ENCODE measurements at regions not wholly inside any gene's neighbourhood (a gene's known extent, or its start where the extent isn't known, plus 50 kb on each side); places are given as distances from the start of the nearest gene placed in this dataset.

DNA sequence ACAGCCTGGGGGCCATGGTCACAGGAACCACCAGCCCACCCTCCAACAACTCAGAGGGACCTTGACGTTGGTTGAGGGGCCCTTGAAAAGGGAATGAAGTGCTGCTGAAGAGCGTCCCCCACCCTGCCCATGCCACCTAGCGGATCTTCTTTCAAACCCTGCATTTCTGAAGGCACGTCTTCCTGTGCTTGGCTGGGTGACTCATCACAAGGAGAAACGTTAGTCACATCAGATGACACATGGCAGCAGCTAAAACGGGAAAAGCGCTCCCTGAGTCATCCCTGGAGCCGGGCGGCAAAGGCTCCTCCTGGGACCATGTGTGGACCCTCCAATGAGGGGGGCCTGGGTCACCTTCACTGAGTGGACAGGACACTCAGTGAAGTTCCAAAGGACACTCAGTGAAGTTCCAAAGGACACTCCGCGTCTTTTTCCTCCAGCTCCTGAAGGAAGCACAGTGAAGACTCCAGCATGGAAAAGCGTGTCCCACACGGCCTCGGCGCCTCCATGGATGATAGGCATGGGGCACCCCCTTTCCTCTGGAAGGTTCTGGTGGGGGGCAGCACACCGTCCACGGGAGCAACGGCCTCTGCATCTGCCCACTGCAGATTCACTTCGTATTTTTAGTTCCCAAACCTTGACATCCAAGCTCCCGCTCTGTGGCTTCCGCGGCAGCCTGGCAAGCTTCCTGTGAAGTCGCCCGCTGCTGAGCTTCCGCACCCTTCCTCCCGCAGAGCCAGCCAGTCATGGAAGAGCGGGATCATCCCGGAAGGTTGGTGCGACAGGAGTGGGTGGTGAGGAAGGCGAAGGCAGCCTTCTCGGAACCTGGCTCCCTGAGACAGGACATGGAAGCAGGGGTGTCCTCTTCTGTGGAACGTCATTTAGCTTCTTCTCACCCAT, 383.4 kb downstream of the VRK1 start:
- DNase-seq (ENCODE audit: low read depth in 1 of 2, low spot score in 1 of 2): peak in 1 of 2 experiments; percentile 23
- no peaks in the 10 kb centered on the region for H3K27me3 ChIP-seq (ENCODE audit: insufficient read depth, poor library complexity, severe bottlenecking)
- TF ChIP-seq POLR2AphosphoS5 (IDR thresholded peaks at IDR 0.05; ENCODE audit: low read depth) (no peak), GABPA (IDR thresholded peaks at IDR 0.05; ENCODE audit: low read depth) (no peak), SPI1 (IDR thresholded peaks at IDR 0.05; ENCODE audit: borderline replicate concordance, low read depth) (no peak), REST (IDR thresholded peaks at IDR 0.05; ENCODE audit: insufficient replicate concordance, low read depth) (no peak)
- TF ChIP-seq, protein P1, sequence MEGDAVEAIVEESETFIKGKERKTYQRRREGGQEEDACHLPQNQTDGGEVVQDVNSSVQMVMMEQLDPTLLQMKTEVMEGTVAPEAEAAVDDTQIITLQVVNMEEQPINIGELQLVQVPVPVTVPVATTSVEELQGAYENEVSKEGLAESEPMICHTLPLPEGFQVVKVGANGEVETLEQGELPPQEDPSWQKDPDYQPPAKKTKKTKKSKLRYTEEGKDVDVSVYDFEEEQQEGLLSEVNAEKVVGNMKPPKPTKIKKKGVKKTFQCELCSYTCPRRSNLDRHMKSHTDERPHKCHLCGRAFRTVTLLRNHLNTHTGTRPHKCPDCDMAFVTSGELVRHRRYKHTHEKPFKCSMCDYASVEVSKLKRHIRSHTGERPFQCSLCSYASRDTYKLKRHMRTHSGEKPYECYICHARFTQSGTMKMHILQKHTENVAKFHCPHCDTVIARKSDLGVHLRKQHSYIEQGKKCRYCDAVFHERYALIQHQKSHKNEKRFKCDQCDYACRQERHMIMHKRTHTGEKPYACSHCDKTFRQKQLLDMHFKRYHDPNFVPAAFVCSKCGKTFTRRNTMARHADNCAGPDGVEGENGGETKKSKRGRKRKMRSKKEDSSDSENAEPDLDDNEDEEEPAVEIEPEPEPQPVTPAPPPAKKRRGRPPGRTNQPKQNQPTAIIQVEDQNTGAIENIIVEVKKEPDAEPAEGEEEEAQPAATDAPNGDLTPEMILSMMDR (IDR thresholded peaks at IDR 0.05; ENCODE audit: insufficient read depth, low read length): no peak
- no peak overlapping the region for H3K27ac ChIP-seq (replicated peaks)
- H3K4me3 ChIP-seq (replicated peaks; ENCODE audit: insufficient read depth, low read length): no peak overlapping the region

DNA sequence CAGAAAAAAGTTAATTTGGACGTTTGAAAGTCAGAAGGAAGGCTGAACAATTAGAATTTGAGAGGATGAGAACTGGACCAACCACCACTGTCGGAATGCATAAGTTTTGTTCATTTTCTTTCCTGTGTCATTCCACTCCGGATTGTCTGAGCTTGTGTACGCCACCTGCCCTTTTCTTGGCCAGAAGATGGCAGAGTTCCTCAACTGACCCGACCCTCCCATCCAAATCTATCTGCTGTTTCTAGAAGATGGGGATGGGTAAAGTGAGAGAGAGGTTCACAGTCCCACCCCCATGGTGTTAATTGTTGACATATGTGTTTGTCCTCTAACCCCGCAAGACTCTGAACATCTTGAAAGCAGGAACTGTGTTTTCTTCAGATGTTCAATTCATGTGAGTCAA, 388.0 kb downstream of the VRK1 start:
- Histone ChIP-seq H3K27me3 (ENCODE audit: insufficient read depth, poor library complexity, severe bottlenecking) (no peaks in the 10 kb centered on the region), H3K4me3 (replicated peaks; ENCODE audit: insufficient read depth, low read length) (no peak overlapping the region), H3K27ac (replicated peaks) (no peak overlapping the region)
- no peak for DNase-seq (ENCODE audit: low read depth in 1 of 2, low spot score in 1 of 2)
- TF ChIP-seq POLR2AphosphoS5 (IDR thresholded peaks at IDR 0.05; ENCODE audit: low read depth): no peak
- TF ChIP-seq SPI1 (IDR thresholded peaks at IDR 0.05; ENCODE audit: borderline replicate concordance, low read depth): no peak
- TF ChIP-seq, protein P1 (IDR thresholded peaks at IDR 0.05; ENCODE audit: insufficient read depth, low read length): peak; percentile 13
- no peak for TF ChIP-seq REST (IDR thresholded peaks at IDR 0.05; ENCODE audit: insufficient replicate concordance, low read depth)
- TF ChIP-seq GABPA (IDR thresholded peaks at IDR 0.05; ENCODE audit: low read depth): no peak

GRCh38 chr14:97187916-97188315, 390.7 kb downstream of the VRK1 start:
- TF ChIP-seq, protein P1 (IDR thresholded peaks at IDR 0.05; ENCODE audit: insufficient read depth, low read length): no peak
- TF ChIP-seq REST (IDR thresholded peaks at IDR 0.05; ENCODE audit: insufficient replicate concordance, low read depth) (no peak), GABPA (IDR thresholded peaks at IDR 0.05; ENCODE audit: low read depth) (no peak), SPI1 (IDR thresholded peaks at IDR 0.05; ENCODE audit: borderline replicate concordance, low read depth) (no peak), POLR2AphosphoS5 (IDR thresholded peaks at IDR 0.05; ENCODE audit: low read depth) (no peak)
- DNase-seq (ENCODE audit: low read depth in 1 of 2, low spot score in 1 of 2): no peak
- Histone ChIP-seq H3K4me3 (replicated peaks; ENCODE audit: insufficient read depth, low read length) (no peak overlapping the region), H3K27ac (replicated peaks) (no peak overlapping the region), H3K27me3 (ENCODE audit: insufficient read depth, poor library complexity, severe bottlenecking) (no peaks in the 10 kb centered on the region)
